Vagina (tissue), 2 donors: ENCODE measurements at regions not wholly inside any gene's neighbourhood (a gene's known extent, or its start where the extent isn't known, plus 50 kb on each side); places are given as distances from the start of the nearest gene placed in this dataset.

Experiments
- DNase-seq, 2 donors: peaks; one replicate each; pipeline ENCODE4 v3.0.0-alpha.2; 2017; ENCODE audit errors: extremely low spot score in 2 of 2
- H3K27ac ChIP-seq: fragments of 200-600 bp; sonication (generic); one replicate; pipeline ENCODE4 v1.5.1; 2019
- H3K27me3 ChIP-seq: fragments of 200-600 bp; sonication (generic); one replicate; pipeline ENCODE4 v1.5.1; 2019
- H3K36me3 ChIP-seq, 2 donors: fragments of 200-600 bp; sonication (generic); one replicate each; pipeline ENCODE4 v1.5.1; 2017 to 2019
- H3K4me1 ChIP-seq: fragments of 200-600 bp; sonication (generic); one replicate; pipeline ENCODE4 v1.5.1; 2019
- H3K4me3 ChIP-seq, 2 donors: fragments of 200-600 bp; sonication (generic); 1 replicate in 1 of 2; 2 replicates in 1 of 2; pipeline ENCODE4 v1.5.1; 2016 to 2019
- H3K9me3 ChIP-seq: fragments of 200-600 bp; sonication (generic); one replicate; pipeline ENCODE4 v1.5.1; 2019
- CTCF ChIP-seq, 3 experiments: fragments of 450-650 bp in 2 of 3; fragments of 200-600 bp in 1 of 3; sonication (generic) in 1 of 3; IDR thresholded peaks; one replicate each; pipeline ENCODE4 v1.5.1; 2017 to 2019; ENCODE audit warnings: antibody characterized with exemption in 3 of 3, mild to moderate bottlenecking in 2 of 3, moderate library complexity in 2 of 3
- POLR2A ChIP-seq, 2 donors: fragments of 450-650 bp; IDR thresholded peaks; one replicate each; pipeline ENCODE4 v1.6.1; 2017; ENCODE audit warnings: antibody characterized with exemption in 2 of 2, mild to moderate bottlenecking in 2 of 2, moderate library complexity in 2 of 2
- POLR2AphosphoS5 ChIP-seq, 2 donors: sonication (generic); formaldehyde crosslinking; IDR thresholded peaks; one replicate each; pipeline ENCODE4 v1.9.0; 2017; ENCODE audit warnings: antibody characterized with exemption in 2 of 2, mild to moderate bottlenecking in 2 of 2, low read depth in 1 of 2; ENCODE audit not compliant: insufficient read depth in 1 of 2
- intact Hi-C: fragments of 100-400 bp; cut with DNase I; formaldehyde crosslinking; loops from one replicate; pipeline ENCODE4 v1.15.1; 2023

GRCh38 chr3:70857916-70858315 lies 545.5 kb upstream of the MDFIC2 start:
- H3K9me3 ChIP-seq, result no peaks in the 10 kb centered on the region
- no peaks in the 10 kb centered on the region for H3K36me3 ChIP-seq
- intact Hi-C loops, result no loop called here
- TF ChIP-seq POLR2AphosphoS5 (IDR thresholded peaks at IDR 0.05; ENCODE audit: insufficient read depth in 1 of 2, low read depth in 1 of 2) (no peak), POLR2A (IDR thresholded peaks at IDR 0.05) (no peak), CTCF (IDR thresholded peaks at IDR 0.05) (no peak)
- DNase-seq, result no peak
- H3K4me3 ChIP-seq, result no peak overlapping the region
- no peak overlapping the region for H3K27ac ChIP-seq
- H3K27me3 ChIP-seq, result no peaks in the 10 kb centered on the region
- H3K4me1 ChIP-seq, result peaks cover 13% of the 10 kb centered on the region

GRCh38 chr3:70856414-70857162 lies 544.1 kb upstream of the MDFIC2 start:
- Histone ChIP-seq H3K4me3 (no peak overlapping the region), H3K27ac (no peak overlapping the region), H3K27me3 (no peaks in the 10 kb centered on the region), H3K4me1 (peaks cover 7% of the 10 kb centered on the region), H3K36me3 (no peaks in the 10 kb centered on the region), H3K9me3 (no peaks in the 10 kb centered on the region)
- TF ChIP-seq POLR2AphosphoS5 (IDR thresholded peaks at IDR 0.05; ENCODE audit: insufficient read depth in 1 of 2, low read depth in 1 of 2), result no peak
- no peak for TF ChIP-seq CTCF (IDR thresholded peaks at IDR 0.05)
- no peak for TF ChIP-seq POLR2A (IDR thresholded peaks at IDR 0.05)
- intact Hi-C loops, result no loop called here
- no peak for DNase-seq

- H3K4me1 ChIP-seq, result peaks cover 8% of the 10 kb centered on the region
- intact Hi-C loops, result no loop called here
- no peaks in the 10 kb centered on the region for H3K27me3 ChIP-seq
- H3K4me3 ChIP-seq, result no peak overlapping the region
- no peaks in the 10 kb centered on the region for H3K9me3 ChIP-seq
- no peak for TF ChIP-seq POLR2A (IDR thresholded peaks at IDR 0.05)
- TF ChIP-seq POLR2AphosphoS5 (IDR thresholded peaks at IDR 0.05; ENCODE audit: insufficient read depth in 1 of 2, low read depth in 1 of 2), result no peak
- TF ChIP-seq CTCF (IDR thresholded peaks at IDR 0.05), result no peak
- H3K36me3 ChIP-seq, result no peaks in the 10 kb centered on the region
- no peak overlapping the region for H3K27ac ChIP-seq
- no peak for DNase-seq
Measured at GRCh38 chr3:70855149-70855548, 542.7 kb upstream of the MDFIC2 start.

- Histone ChIP-seq H3K36me3 (no peaks in the 10 kb centered on the region), H3K27me3 (no peaks in the 10 kb centered on the region), H3K27ac (no peak overlapping the region), H3K9me3 (no peaks in the 10 kb centered on the region), H3K4me3 (no peak overlapping the region), H3K4me1 (peaks cover 8% of the 10 kb centered on the region)
- intact Hi-C loops, result no loop called here
- TF ChIP-seq POLR2AphosphoS5 (IDR thresholded peaks at IDR 0.05; ENCODE audit: insufficient read depth in 1 of 2, low read depth in 1 of 2) (no peak), CTCF (IDR thresholded peaks at IDR 0.05) (no peak), POLR2A (IDR thresholded peaks at IDR 0.05) (no peak)
- no peak for DNase-seq
Measured at GRCh38 chr3:70854108-70854507, 541.7 kb upstream of the MDFIC2 start.

- no peak overlapping the region for H3K27ac ChIP-seq
Measured at GRCh38 chr3:70853161-70853944, 540.9 kb upstream of the MDFIC2 start.

More at GRCh38 chr3:70853161-70853944, 540.9 kb upstream of the MDFIC2 start:
- TF ChIP-seq POLR2AphosphoS5 (IDR thresholded peaks at IDR 0.05; ENCODE audit: insufficient read depth in 1 of 2, low read depth in 1 of 2), result no peak
- TF ChIP-seq POLR2A (IDR thresholded peaks at IDR 0.05), result no peak
- TF ChIP-seq CTCF (IDR thresholded peaks at IDR 0.05), result no peak
- H3K4me3 ChIP-seq, result no peak overlapping the region
- H3K9me3 ChIP-seq, result no peaks in the 10 kb centered on the region
- H3K27me3 ChIP-seq, result no peaks in the 10 kb centered on the region
- H3K36me3 ChIP-seq, result no peaks in the 10 kb centered on the region
- DNase-seq, result no peak
- peaks cover 8% of the 10 kb centered on the region for H3K4me1 ChIP-seq
- intact Hi-C loops, result no loop called here
